Chondrocyte (in vitro differentiated cells): ENCODE measurements at regions not wholly inside any gene's neighbourhood (a gene's known extent, or its start where the extent isn't known, plus 50 kb on each side); places are given as distances from the start of the nearest gene placed in this dataset.
A peak's percentile ranks its signal among the peaks of the same experiment; 100 is the strongest.

Source experiments
- DNase-seq: peaks from one replicate; pipeline ENCODE4 v3.0.0; 2021; ENCODE audit warnings: mixed read lengths, low spot score
- H3K27ac Mint-ChIP-seq: one replicate; pipeline ENCODE4 v1.8.0; 2021; ENCODE audit warnings: mild to moderate bottlenecking, moderate library complexity, mixed read lengths; ENCODE audit not compliant: unreplicated experiment
- H3K27me3 Mint-ChIP-seq: 2 replicates; pipeline ENCODE4 v1.8.0; 2021; ENCODE audit warnings: low read depth, mixed read lengths
- H3K36me3 Mint-ChIP-seq: 2 replicates; pipeline ENCODE4 v1.8.0; 2021; ENCODE audit warnings: low read depth, mixed read lengths
- H3K4me1 Mint-ChIP-seq: 2 replicates; pipeline ENCODE4 v1.8.0; 2021; ENCODE audit warnings: low read depth, mild to moderate bottlenecking, mixed read lengths
- H3K4me3 Mint-ChIP-seq: one replicate; pipeline ENCODE4 v1.8.0; 2021; ENCODE audit warnings: mild to moderate bottlenecking, moderate library complexity, mixed read lengths; ENCODE audit not compliant: unreplicated experiment
- H3K9me3 Mint-ChIP-seq: 2 replicates; pipeline ENCODE4 v1.8.0; 2021; ENCODE audit warnings: low read depth, mixed read lengths
- CTCF ChIP-seq: fragments of 200-600 bp; sonication (generic); IDR thresholded peaks from 2 replicates; pipeline ENCODE4 v1.5.0; 2021; ENCODE audit warnings: antibody characterized with exemption, mild to moderate bottlenecking, moderate library complexity

DNA sequence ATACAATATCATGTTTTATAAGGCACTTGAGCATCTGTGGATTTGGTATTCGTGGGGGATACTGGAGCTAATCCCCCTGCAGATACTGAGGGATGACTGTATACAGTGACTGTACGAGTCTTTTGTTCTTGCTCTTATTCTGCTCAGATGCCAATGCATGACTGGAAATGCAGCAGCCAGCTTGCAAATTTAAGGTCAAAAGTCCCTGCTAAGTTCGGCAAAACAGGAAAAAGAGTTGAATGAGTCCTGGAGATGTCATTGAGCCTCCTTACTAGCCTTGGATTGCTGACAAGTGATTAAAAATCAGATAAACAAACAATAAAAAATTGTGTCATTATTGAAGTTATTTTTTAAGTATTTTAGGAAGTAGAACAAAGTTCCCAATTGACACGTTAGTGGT, 599.3 kb upstream of the IMPG1 start:
- H3K27me3 Mint-ChIP-seq = peaks cover 19% of the 10 kb centered on the region

GRCh38 chr6:76644231-76644630, 571.8 kb upstream of the IMPG1 start:
- H3K4me1 Mint-ChIP-seq = no peaks in the 10 kb centered on the region
- H3K4me3 Mint-ChIP-seq = no peak overlapping the region
- no peak overlapping the region for H3K27ac Mint-ChIP-seq
- no peaks in the 10 kb centered on the region for H3K36me3 Mint-ChIP-seq
- H3K27me3 Mint-ChIP-seq = peaks cover 3% of the 10 kb centered on the region
- no peak for DNase-seq
- no peak for TF ChIP-seq CTCF
- peaks cover 2% of the 10 kb centered on the region for H3K9me3 Mint-ChIP-seq

More for the DNA sequence above, 599.3 kb upstream of the IMPG1 start:
- no peak for DNase-seq
- Mint-ChIP-seq H3K9me3 (no peaks in the 10 kb centered on the region), H3K36me3 (no peaks in the 10 kb centered on the region), H3K27ac (no peak overlapping the region), H3K4me1 (no peaks in the 10 kb centered on the region), H3K4me3 (no peak overlapping the region)
- no peak for TF ChIP-seq CTCF

DNA sequence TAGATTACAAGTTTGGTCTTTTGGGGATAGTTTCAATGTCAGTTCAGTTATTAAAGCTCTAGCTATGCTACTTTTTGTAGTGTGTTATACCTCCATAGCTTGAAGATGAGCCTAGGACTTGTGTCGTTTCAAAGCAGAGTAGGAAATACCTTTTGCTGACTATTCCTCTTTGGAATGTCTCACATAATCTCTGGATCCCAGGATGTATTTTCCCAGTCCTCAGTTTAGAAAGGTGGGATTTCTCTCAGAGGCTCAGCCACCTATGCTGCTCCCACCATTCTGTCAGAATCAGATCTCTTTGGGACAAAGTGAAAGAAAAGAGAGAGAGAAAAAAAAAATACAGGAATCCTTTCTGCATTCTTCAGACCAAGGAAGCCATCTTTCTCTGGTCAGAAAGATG, 567.5 kb upstream of the IMPG1 start:
- Mint-ChIP-seq H3K9me3 (peaks cover 2% of the 10 kb centered on the region), H3K4me3 (no peak overlapping the region), H3K36me3 (no peaks in the 10 kb centered on the region), H3K27ac (no peak overlapping the region), H3K4me1 (no peaks in the 10 kb centered on the region), H3K27me3 (no peaks in the 10 kb centered on the region)
- DNase-seq = no peak
- TF ChIP-seq CTCF = no peak

GRCh38 chr6:76634695-76635094, 562.2 kb upstream of the IMPG1 start:
- no peak for DNase-seq
- Mint-ChIP-seq H3K27me3 (no peaks in the 10 kb centered on the region), H3K9me3 (no peaks in the 10 kb centered on the region), H3K27ac (no peak overlapping the region), H3K4me1 (no peaks in the 10 kb centered on the region), H3K36me3 (no peaks in the 10 kb centered on the region), H3K4me3 (no peak overlapping the region)
- TF ChIP-seq CTCF = no peak

GRCh38 chr6:76633259-76633658, 560.8 kb upstream of the IMPG1 start:
- peaks cover 6% of the 10 kb centered on the region for H3K9me3 Mint-ChIP-seq

More at GRCh38 chr6:76633259-76633658, 560.8 kb upstream of the IMPG1 start:
- Mint-ChIP-seq H3K27ac (no peak overlapping the region), H3K4me3 (no peak overlapping the region), H3K36me3 (no peaks in the 10 kb centered on the region), H3K4me1 (no peaks in the 10 kb centered on the region), H3K27me3 (no peaks in the 10 kb centered on the region)
- DNase-seq = peak; percentile 29
- peak; percentile 16 for TF ChIP-seq CTCF
